ENCODE measurements at regions not wholly inside any gene's neighbourhood (a gene's known extent, or its start where the extent isn't known, plus 50 kb on each side); places are given as distances from the start of the nearest gene placed in this dataset.

DNA sequence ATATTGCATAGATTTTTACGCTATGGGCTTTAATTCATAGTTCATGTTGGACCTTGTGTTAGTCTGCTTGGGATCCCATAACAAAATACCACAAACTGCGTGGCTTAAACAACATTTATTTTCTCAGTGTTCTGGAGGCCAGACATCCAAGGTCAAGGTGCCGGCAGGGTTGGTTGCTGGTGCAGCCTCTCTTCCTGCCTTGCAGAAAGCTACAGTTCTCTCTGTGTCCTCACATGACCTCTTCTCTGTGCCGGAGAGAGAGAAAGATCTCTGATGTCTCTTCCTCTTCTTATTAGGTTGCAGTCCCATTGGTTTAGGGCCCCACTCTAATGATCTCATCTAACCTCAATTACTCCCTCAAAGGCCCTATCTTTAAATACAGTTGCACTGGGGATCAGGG is 170.5 kb downstream of the IPO8 start:
- TF ChIP-seq POLR2A (IDR thresholded peaks at IDR 0.05; ENCODE audit: low read depth, low read length) (no peak), TAF1 (IDR thresholded peaks at IDR 0.05; ENCODE audit: low read depth, low read length) (no peak)

Measured in GM12891 (cell line).